Epithelial cell of proximal tubule (primary cell): ENCODE measurements at regions not wholly inside any gene's neighbourhood (a gene's known extent, or its start where the extent isn't known, plus 50 kb on each side); places are given as distances from the start of the nearest gene placed in this dataset.

Source experiments
- DNase-seq: peaks from one replicate; pipeline ENCODE4 v3.0.0-alpha.2; 2011; ENCODE audit warnings: low read depth
- H3K4me3 ChIP-seq: 2 replicates; pipeline ENCODE4 v1.5.1; 2011; ENCODE audit warnings: low read depth, mild to moderate bottlenecking, low read length
- TF ChIP-seq, protein P1 (sequence below): conservative IDR thresholded peaks from 2 replicates; pipeline ENCODE4 v1.5.1; 2012; ENCODE audit warnings: low read depth, mild to moderate bottlenecking, low read length

DNA sequence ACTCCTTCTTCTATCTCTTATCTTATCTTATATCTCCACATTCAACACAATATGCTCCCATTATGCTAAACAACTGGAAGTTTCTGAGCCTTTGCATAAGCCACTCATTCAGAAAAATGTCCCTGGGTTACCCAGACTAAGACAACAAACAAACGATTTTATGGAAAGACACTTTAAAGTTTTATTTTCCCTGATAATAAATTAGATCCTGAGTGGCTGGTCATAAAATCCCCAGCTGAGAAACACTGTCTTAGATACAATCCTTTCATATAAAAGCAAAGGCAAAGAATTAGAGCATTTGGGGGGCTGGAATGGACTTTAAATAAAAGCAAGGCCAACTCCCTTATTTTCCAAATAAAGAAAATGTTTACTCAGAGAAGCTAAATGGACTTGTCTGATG lies 322.3 kb downstream of the GBE1 start:
- DNase-seq, result no peak
- TF ChIP-seq, protein P1, sequence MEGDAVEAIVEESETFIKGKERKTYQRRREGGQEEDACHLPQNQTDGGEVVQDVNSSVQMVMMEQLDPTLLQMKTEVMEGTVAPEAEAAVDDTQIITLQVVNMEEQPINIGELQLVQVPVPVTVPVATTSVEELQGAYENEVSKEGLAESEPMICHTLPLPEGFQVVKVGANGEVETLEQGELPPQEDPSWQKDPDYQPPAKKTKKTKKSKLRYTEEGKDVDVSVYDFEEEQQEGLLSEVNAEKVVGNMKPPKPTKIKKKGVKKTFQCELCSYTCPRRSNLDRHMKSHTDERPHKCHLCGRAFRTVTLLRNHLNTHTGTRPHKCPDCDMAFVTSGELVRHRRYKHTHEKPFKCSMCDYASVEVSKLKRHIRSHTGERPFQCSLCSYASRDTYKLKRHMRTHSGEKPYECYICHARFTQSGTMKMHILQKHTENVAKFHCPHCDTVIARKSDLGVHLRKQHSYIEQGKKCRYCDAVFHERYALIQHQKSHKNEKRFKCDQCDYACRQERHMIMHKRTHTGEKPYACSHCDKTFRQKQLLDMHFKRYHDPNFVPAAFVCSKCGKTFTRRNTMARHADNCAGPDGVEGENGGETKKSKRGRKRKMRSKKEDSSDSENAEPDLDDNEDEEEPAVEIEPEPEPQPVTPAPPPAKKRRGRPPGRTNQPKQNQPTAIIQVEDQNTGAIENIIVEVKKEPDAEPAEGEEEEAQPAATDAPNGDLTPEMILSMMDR, result no peak
- no peak overlapping the region for H3K4me3 ChIP-seq

DNA sequence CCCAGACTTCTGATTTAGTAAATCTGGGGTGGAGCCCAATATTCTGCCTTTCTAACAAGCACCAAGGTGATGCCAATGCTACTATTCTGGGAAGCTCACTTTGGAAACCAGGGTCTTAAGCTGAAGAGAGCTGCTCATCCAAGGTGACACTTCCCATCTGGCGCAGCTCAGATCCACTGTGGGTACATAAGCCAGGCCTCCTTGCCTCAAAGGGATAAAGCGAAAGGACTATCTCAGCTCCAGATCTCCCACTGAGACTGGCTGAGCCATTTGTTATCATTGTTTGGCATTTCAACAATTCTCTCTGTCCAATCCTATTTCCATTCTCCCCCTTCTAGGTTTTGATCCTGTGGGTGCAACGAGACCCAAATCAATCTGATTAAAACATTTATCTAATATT lies 323.8 kb downstream of the GBE1 start:
- TF ChIP-seq, protein P1, result no peak
- no peak for DNase-seq
- H3K4me3 ChIP-seq, result no peak overlapping the region

DNA sequence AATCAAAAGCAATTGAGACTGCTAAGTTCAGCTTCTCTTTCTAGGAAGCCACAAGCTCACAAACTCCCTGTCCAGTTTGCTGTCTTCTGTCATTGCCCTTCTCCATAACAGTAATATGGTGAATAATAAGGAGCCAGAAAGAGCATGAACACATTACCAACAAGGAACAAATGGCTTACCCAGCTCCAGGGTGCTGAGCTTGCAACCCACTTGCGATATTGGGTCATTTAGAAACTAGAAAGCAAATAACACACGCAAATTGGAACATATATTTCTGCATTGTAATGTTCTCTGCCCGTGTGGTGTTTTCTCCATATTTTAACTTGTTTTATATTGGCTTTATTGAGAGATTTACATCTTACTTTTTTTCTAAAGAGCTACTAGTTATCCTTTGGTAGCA lies 325.3 kb downstream of the GBE1 start:
- DNase-seq, result no peak
- no peak overlapping the region for H3K4me3 ChIP-seq
- TF ChIP-seq, protein P1, result no peak

DNA sequence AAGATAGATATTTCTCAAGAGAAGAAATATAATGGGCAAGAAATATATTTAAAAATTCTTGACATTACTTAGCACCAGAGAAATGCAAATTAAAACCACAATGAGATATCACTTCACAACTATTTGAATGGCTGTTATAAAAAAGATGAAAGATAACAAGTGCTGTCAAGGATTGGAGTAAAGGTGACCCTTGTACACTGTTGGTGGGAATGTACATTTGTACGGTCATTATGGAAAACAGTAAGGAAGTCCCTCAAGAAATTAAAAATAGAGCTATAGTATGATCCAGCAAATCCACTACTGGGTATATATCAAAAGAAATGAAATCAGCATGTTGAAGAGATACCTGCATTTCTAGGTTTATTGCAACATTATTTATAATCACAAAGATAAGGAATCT lies 326.4 kb downstream of the GBE1 start:
- H3K4me3 ChIP-seq, result no peak overlapping the region
- TF ChIP-seq, protein P1, result no peak
- no peak for DNase-seq

DNA sequence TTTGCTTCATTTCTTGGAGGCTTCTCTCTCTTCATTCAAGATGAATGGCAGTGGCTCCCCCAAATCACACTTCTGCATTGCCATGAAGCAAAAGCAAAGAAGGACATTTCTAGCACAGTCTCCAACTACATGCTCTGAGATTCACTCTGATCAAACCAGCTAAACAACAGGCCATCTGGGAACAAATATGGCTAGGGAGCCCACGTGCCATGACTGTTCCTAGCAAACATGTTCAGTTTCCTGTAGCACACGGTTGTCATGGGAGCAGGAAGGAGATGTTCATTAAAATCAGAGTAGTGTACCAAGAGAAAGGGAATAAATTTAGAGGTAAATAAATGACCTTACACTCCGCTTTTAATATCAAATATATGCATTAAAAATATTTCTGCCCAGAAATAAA lies 327.3 kb downstream of the GBE1 start:
- no peak overlapping the region for H3K4me3 ChIP-seq
- DNase-seq, result no peak
- TF ChIP-seq, protein P1, result no peak

DNA sequence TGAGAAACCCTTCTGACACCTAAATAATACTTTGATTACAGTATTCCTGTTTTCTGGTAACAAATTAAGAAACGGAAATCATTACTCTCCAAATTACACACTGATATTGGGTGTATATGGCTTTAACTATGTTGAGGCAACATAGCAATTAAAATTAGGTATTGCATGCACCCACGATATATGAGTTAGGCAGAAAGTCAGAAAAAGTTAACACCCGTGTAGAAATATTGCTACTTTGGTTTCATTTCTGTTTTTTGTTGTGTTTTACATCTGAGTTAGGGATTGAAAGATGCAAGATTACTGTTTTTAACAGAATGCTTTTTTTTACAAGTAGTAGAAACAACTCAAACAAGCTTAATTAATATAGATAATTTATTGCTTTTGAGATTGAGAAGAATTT lies 327.8 kb downstream of the GBE1 start:
- TF ChIP-seq, protein P1, result no peak
- H3K4me3 ChIP-seq, result no peak overlapping the region
- no peak for DNase-seq

DNA sequence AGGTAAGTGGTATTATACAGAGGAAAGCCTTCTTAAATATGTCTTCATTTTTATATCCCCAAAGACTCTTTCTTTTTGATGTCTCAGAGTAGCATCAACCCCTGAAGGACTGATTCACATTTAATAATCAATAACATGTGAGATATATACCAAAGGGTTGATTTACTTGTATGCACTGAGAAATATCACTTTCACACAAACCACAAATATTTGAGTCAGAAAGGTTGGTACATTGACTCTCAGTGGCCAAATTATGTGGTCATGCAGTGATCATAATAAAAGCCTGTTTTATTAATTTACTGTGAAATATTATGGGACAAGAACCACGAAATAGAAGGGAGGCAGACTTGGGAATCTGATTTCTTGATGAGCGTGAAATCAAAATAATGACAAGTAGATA lies 329.0 kb downstream of the GBE1 start:
- H3K4me3 ChIP-seq, result no peak overlapping the region
- DNase-seq, result no peak
- TF ChIP-seq, protein P1, result no peak
